GF-D8 (cell line): ENCODE measurements at regions not wholly inside any gene's neighbourhood (a gene's known extent, or its start where the extent isn't known, plus 50 kb on each side); places are given as distances from the start of the nearest gene placed in this dataset.

ENCODE experiments used
- DNase-seq: peaks from one replicate; lab custom pipeline; 2025; lab: John Stamatoyannopoulos, UW

- DNase-seq = no peak
These were observed 1094.9 kb downstream of the MAT2B start for GRCh38 chr5:164600274-164600673.

- DNase-seq = no peak
These were observed 1095.6 kb downstream of the MAT2B start for GRCh38 chr5:164600929-164601535.

- DNase-seq = no peak
These were observed 1103.1 kb downstream of the MAT2B start for GRCh38 chr5:164608507-164608906.

- no peak for DNase-seq
These were observed 1105.0 kb downstream of the MAT2B start for GRCh38 chr5:164610374-164610773.

- no peak for DNase-seq
These were observed 1109.3 kb downstream of the MAT2B start for GRCh38 chr5:164614707-164615106.

- no peak for DNase-seq
These were observed 1111.9 kb downstream of the MAT2B start for GRCh38 chr5:164617290-164617689.

- DNase-seq = no peak
These were observed 1121.6 kb downstream of the MAT2B start for GRCh38 chr5:164627021-164627420.

GRCh38 chr5:164636456-164636855, 1131.0 kb downstream of the MAT2B start:
- DNase-seq = no peak

- no peak for DNase-seq
These were observed 1132.6 kb downstream of the MAT2B start for GRCh38 chr5:164637931-164638521.

- DNase-seq = no peak
These were observed 1143.8 kb downstream of the MAT2B start for GRCh38 chr5:164649266-164649665.

- no peak for DNase-seq
These were observed 1145.0 kb downstream of the MAT2B start for GRCh38 chr5:164650427-164650826.

GRCh38 chr5:164651546-164652275, 1146.3 kb downstream of the MAT2B start:
- DNase-seq = no peak

GRCh38 chr5:164652276-164652660, 1146.8 kb downstream of the MAT2B start:
- DNase-seq = peak; percentile 30

- no peak for DNase-seq
These were observed 1158.0 kb downstream of the MAT2B start for GRCh38 chr5:164663198-164663989.

GRCh38 chr5:164671640-164672039, 1166.2 kb downstream of the MAT2B start:
- no peak for DNase-seq

GRCh38 chr5:164672205-164672604, 1166.8 kb downstream of the MAT2B start:
- DNase-seq = no peak

GRCh38 chr5:164672931-164673694, 1167.7 kb downstream of the MAT2B start:
- no peak for DNase-seq

- DNase-seq = no peak
These were observed 1174.0 kb downstream of the MAT2B start for GRCh38 chr5:164679461-164679860.

- DNase-seq = no peak
These were observed 1174.8 kb downstream of the MAT2B start for GRCh38 chr5:164680216-164680615.

- no peak for DNase-seq
These were observed 1175.5 kb downstream of the MAT2B start for GRCh38 chr5:164680812-164681520.

GRCh38 chr5:164687391-164687790, 1182.0 kb downstream of the MAT2B start:
- no peak for DNase-seq
